Thoracic aorta (tissue), 2 donors: ENCODE measurements at regions not wholly inside any gene's neighbourhood (a gene's known extent, or its start where the extent isn't known, plus 50 kb on each side); places are given as distances from the start of the nearest gene placed in this dataset.

ENCODE experiments used
- ATAC-seq: fragments of 150-250 bp; one replicate; pipeline ENCODE4 v1.8.0; 2017; ENCODE audit warnings: low read depth; ENCODE audit not compliant: insufficient number of reproducible peaks, low FRiP score
- DNase-seq: peaks from one replicate; pipeline ENCODE4 v3.0.0-alpha.2; 2020; ENCODE audit warnings: low spot score
- H3K27ac ChIP-seq, 2 donors: fragments of 200-600 bp; sonication (generic); 1 replicate in 1 of 2; 2 replicates in 1 of 2; pipeline ENCODE4 v1.5.1; 2016; ENCODE audit warnings: mild to moderate bottlenecking in 2 of 2, moderate library complexity in 2 of 2
- H3K27me3 ChIP-seq: fragments of 200-600 bp; sonication (generic); replicated peaks from 2 replicates; pipeline ENCODE4 v1.6.0; 2016; ENCODE audit warnings: mild to moderate bottlenecking; ENCODE audit not compliant: insufficient read depth
- H3K36me3 ChIP-seq: fragments of 200-600 bp; sonication (generic); one replicate; pipeline ENCODE4 v1.5.1; 2016
- H3K4me1 ChIP-seq, 2 donors: fragments of 200-600 bp; sonication (generic); 1 replicate in 1 of 2; 2 replicates in 1 of 2; pipeline versions ENCODE4 v1.5.1 to v1.6.0; 2016; ENCODE audit warnings: low read depth in 2 of 2, mild to moderate bottlenecking in 1 of 2; ENCODE audit not compliant: control insufficient read depth in 1 of 2
- H3K4me3 ChIP-seq: fragments of 200-600 bp; sonication (generic); 2 replicates; pipeline ENCODE4 v1.5.1; 2016; ENCODE audit warnings: mild to moderate bottlenecking
- H3K9me3 ChIP-seq: fragments of 200-600 bp; sonication (generic); 2 replicates; pipeline ENCODE4 v1.5.1; 2016
- CTCF ChIP-seq: fragments of 200-600 bp; sonication (generic); IDR thresholded peaks from one replicate; pipeline ENCODE4 v1.5.1; 2019; ENCODE audit warnings: antibody characterized with exemption

- Histone ChIP-seq H3K27ac (peak overlapping the region in 1 of 2 donors; percentile 36), H3K36me3 (no peaks in the 10 kb centered on the region), H3K4me3 (no peak overlapping the region), H3K9me3 (no peaks in the 10 kb centered on the region), H3K27me3 (no peaks in the 10 kb centered on the region), H3K4me1 (peaks cover 5 to 32% of the 10 kb centered on the region in 2 donors)
- ATAC-seq, result no peak
- TF ChIP-seq CTCF, result no peak
- no peak for DNase-seq
These were observed 74.8 kb upstream of the FOXN3 start for GRCh38 chr14:89491711-89492381.

- TF ChIP-seq CTCF, result no peak
- peak overlapping the region; percentile 69 for H3K4me3 ChIP-seq
- DNase-seq (no peak), ATAC-seq (no peak)
- H3K9me3 ChIP-seq, result no peaks in the 10 kb centered on the region
- no peaks in the 10 kb centered on the region for H3K27me3 ChIP-seq
- peak overlapping the region; percentile 54 to 66 for H3K27ac ChIP-seq
- peaks cover 5 to 32% of the 10 kb centered on the region in 2 donors for H3K4me1 ChIP-seq
- H3K36me3 ChIP-seq, result no peaks in the 10 kb centered on the region
These were observed 73.4 kb upstream of the FOXN3 start for GRCh38 chr14:89490466-89490865.

GRCh38 chr14:89489761-89490437 is 72.9 kb upstream of the FOXN3 start:
- Histone ChIP-seq H3K9me3 (no peaks in the 10 kb centered on the region), H3K27me3 (no peaks in the 10 kb centered on the region), H3K4me1 (peaks cover 5 to 32% of the 10 kb centered on the region in 2 donors), H3K36me3 (no peaks in the 10 kb centered on the region), H3K4me3 (peak overlapping the region; percentile 69), H3K27ac (peak overlapping the region; percentile 54 to 66)
- no peak for DNase-seq
- no peak for ATAC-seq
- TF ChIP-seq CTCF, result no peak

- Histone ChIP-seq H3K27ac (no peak overlapping the region), H3K9me3 (no peaks in the 10 kb centered on the region), H3K36me3 (no peaks in the 10 kb centered on the region), H3K4me3 (no peak overlapping the region), H3K27me3 (no peaks in the 10 kb centered on the region), H3K4me1 (peaks cover 5 to 24% of the 10 kb centered on the region in 2 donors)
- no peak for TF ChIP-seq CTCF
- DNase-seq, result no peak
- no peak for ATAC-seq
These were observed 69.9 kb upstream of the FOXN3 start for GRCh38 chr14:89486961-89487360.

- H3K27me3 ChIP-seq, result no peaks in the 10 kb centered on the region
- ATAC-seq (no peak), DNase-seq (no peak)
- H3K4me3 ChIP-seq, result no peak overlapping the region
- H3K36me3 ChIP-seq, result no peaks in the 10 kb centered on the region
- no peak overlapping the region for H3K27ac ChIP-seq
- no peak for TF ChIP-seq CTCF
- peaks cover 5 to 19% of the 10 kb centered on the region in 2 donors for H3K4me1 ChIP-seq
- no peaks in the 10 kb centered on the region for H3K9me3 ChIP-seq
These were observed 69.5 kb upstream of the FOXN3 start for GRCh38 chr14:89486505-89486904.
